ENCODE measurements at regions not wholly inside any gene's neighbourhood (a gene's known extent, or its start where the extent isn't known, plus 50 kb on each side); places are given as distances from the start of the nearest gene placed in this dataset.

DNA sequence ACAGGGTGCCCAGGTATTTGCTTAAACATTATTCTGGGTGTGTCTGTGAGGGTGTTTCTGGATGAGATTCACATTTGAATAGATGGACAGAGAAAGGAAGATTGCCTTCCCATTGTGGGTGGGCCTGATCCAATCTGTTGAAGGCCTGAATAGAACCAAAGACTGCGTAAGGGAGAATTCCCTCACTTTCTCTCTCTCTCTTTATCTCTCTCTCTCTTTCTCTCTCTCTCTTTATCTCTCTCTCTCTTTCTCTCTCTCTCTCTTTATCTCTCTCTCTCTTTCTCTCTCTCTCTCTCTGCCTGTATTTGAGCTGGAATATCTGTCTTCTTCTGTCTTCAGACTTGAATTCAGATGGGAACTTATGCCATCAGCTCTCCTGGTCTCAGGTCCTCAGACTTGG lies 148.4 kb downstream of the FAM124B start:
- Histone ChIP-seq H3K27me3 (ENCODE audit: control insufficient read depth in 2 of 2, insufficient read depth in 1 of 2, low read length in 1 of 2) (no peaks in the 10 kb centered on the region), H3K4me1 (ENCODE audit: control insufficient read depth in 2 of 2, insufficient read depth in 2 of 2, low read length in 2 of 2) (no peaks in the 10 kb centered on the region), H3K36me3 (ENCODE audit: control insufficient read depth in 2 of 2, insufficient read depth in 2 of 2, low read length in 1 of 2) (no peaks in the 10 kb centered on the region), H3K27ac (ENCODE audit: low read depth in 1 of 2, low read length in 1 of 2) (no peak overlapping the region), H3K4me3 (ENCODE audit: low read length in 2 of 2) (no peak overlapping the region), H3K9me3 (ENCODE audit: control insufficient read depth in 2 of 2, insufficient read depth in 1 of 2, low read length in 1 of 2) (no peaks in the 10 kb centered on the region)
- no peak for DNase-seq (ENCODE audit: low read depth in 6 of 9, low spot score in 9 of 9)
- 100% methylated on average over 1 of the region's 1 CpG for WGBS

DNA sequence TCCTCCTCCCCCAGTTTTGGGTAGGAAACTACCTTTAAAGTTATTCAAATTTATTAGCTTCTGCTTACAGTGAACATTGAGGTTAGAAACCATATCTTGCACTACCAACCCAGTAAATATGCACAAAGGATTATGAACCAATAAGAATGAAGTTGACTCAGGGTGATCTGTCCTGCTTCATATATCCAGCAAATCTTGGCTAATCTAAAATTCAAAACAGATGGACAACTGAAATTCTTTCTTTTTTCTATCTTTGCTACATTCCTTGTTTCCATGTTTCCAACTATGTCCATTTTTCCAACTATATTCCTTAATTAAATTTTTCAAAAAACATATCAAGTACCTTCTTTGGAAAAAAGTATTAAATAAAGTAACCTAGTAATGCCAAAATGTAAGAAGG lies 149.3 kb downstream of the FAM124B start:
- H3K4me1 ChIP-seq (ENCODE audit: control insufficient read depth in 2 of 2, insufficient read depth in 2 of 2, low read length in 2 of 2) = no peaks in the 10 kb centered on the region
- DNase-seq (ENCODE audit: low read depth in 6 of 9, low spot score in 9 of 9) = no peak
- no peak overlapping the region for H3K4me3 ChIP-seq (ENCODE audit: low read length in 2 of 2)

GRCh38 chr2:224248944-224249371 lies 152.9 kb downstream of the FAM124B start:
- Histone ChIP-seq H3K9me3 (ENCODE audit: control insufficient read depth in 2 of 2, insufficient read depth in 1 of 2, low read length in 1 of 2) (no peaks in the 10 kb centered on the region), H3K27ac (ENCODE audit: low read depth in 1 of 2, low read length in 1 of 2) (no peak overlapping the region), H3K27me3 (ENCODE audit: control insufficient read depth in 2 of 2, insufficient read depth in 1 of 2, low read length in 1 of 2) (no peaks in the 10 kb centered on the region), H3K4me3 (ENCODE audit: low read length in 2 of 2) (no peak overlapping the region), H3K4me1 (ENCODE audit: control insufficient read depth in 2 of 2, insufficient read depth in 2 of 2, low read length in 2 of 2) (no peaks in the 10 kb centered on the region), H3K36me3 (ENCODE audit: control insufficient read depth in 2 of 2, insufficient read depth in 2 of 2, low read length in 1 of 2) (no peaks in the 10 kb centered on the region)
- WGBS = 94% methylated on average over 1 of the region's 1 CpG
- no peak for DNase-seq (ENCODE audit: low read depth in 6 of 9, low spot score in 9 of 9)

More for the DNA sequence above, 149.3 kb downstream of the FAM124B start:
- Histone ChIP-seq H3K36me3 (ENCODE audit: control insufficient read depth in 2 of 2, insufficient read depth in 2 of 2, low read length in 1 of 2) (no peaks in the 10 kb centered on the region), H3K27ac (ENCODE audit: low read depth in 1 of 2, low read length in 1 of 2) (no peak overlapping the region), H3K27me3 (ENCODE audit: control insufficient read depth in 2 of 2, insufficient read depth in 1 of 2, low read length in 1 of 2) (no peaks in the 10 kb centered on the region), H3K9me3 (ENCODE audit: control insufficient read depth in 2 of 2, insufficient read depth in 1 of 2, low read length in 1 of 2) (no peaks in the 10 kb centered on the region)

DNA sequence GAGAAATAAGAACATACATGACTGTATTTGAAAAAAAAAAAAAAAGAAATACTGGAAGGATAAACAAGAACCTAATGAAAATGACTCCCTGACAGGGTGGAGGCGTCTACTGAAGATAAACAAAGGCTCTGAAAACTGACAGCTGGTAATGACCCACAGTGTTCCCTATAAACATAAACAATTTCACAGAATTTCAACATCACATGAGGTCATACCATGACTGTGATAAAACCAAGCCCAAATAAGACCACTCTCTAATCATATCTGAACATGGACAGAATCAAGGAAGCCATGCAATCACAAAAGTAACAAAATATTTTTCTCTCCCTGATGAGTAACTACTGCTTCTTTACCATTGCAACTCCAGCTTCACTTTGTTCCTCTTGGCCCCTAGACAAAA lies 159.3 kb downstream of the FAM124B start:
- no peaks in the 10 kb centered on the region for H3K27me3 ChIP-seq (ENCODE audit: control insufficient read depth in 2 of 2, insufficient read depth in 1 of 2, low read length in 1 of 2)
- no peaks in the 10 kb centered on the region for H3K9me3 ChIP-seq (ENCODE audit: control insufficient read depth in 2 of 2, insufficient read depth in 1 of 2, low read length in 1 of 2)
- H3K36me3 ChIP-seq (ENCODE audit: control insufficient read depth in 2 of 2, insufficient read depth in 2 of 2, low read length in 1 of 2) = no peaks in the 10 kb centered on the region
- H3K27ac ChIP-seq (ENCODE audit: low read depth in 1 of 2, low read length in 1 of 2) = no peak overlapping the region
- H3K4me1 ChIP-seq (ENCODE audit: control insufficient read depth in 2 of 2, insufficient read depth in 2 of 2, low read length in 2 of 2) = no peaks in the 10 kb centered on the region
- WGBS = 86% methylated on average over 1 of the region's 1 CpG
- no peak for DNase-seq (ENCODE audit: low read depth in 6 of 9, low spot score in 9 of 9)
- no peak overlapping the region for H3K4me3 ChIP-seq (ENCODE audit: low read length in 2 of 2)

DNA sequence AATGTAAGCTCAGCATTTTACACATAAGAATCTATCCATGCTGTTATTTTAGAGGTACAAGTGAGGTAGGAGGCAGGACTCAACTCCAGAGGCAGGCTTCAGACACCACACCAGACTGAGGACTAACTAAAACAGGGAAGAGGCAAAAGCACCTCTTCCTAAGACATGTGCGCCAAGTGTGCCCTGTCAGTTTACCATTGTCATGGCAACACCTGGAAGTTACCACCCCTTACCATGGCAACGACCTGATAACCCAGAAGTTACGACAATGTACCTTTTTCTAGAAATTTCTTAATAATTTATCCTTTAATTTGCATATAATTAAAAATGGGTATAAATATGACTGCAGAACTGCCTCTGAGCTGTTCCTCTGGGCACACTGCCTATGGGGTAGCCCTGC lies 160.1 kb downstream of the FAM124B start:
- Histone ChIP-seq H3K4me1 (ENCODE audit: control insufficient read depth in 2 of 2, insufficient read depth in 2 of 2, low read length in 2 of 2) (no peaks in the 10 kb centered on the region), H3K9me3 (ENCODE audit: control insufficient read depth in 2 of 2, insufficient read depth in 1 of 2, low read length in 1 of 2) (no peaks in the 10 kb centered on the region), H3K36me3 (ENCODE audit: control insufficient read depth in 2 of 2, insufficient read depth in 2 of 2, low read length in 1 of 2) (no peaks in the 10 kb centered on the region), H3K27ac (ENCODE audit: low read depth in 1 of 2, low read length in 1 of 2) (no peak overlapping the region), H3K27me3 (ENCODE audit: control insufficient read depth in 2 of 2, insufficient read depth in 1 of 2, low read length in 1 of 2) (no peaks in the 10 kb centered on the region), H3K4me3 (ENCODE audit: low read length in 2 of 2) (no peak overlapping the region)
- 89% methylated on average over 3 of the region's 3 CpGs for WGBS
- DNase-seq (ENCODE audit: low read depth in 6 of 9, low spot score in 9 of 9) = no peak

GRCh38 chr2:224241001-224241400 lies 160.9 kb downstream of the FAM124B start:
- Histone ChIP-seq H3K36me3 (ENCODE audit: control insufficient read depth in 2 of 2, insufficient read depth in 2 of 2, low read length in 1 of 2) (no peaks in the 10 kb centered on the region), H3K27ac (ENCODE audit: low read depth in 1 of 2, low read length in 1 of 2) (no peak overlapping the region), H3K9me3 (ENCODE audit: control insufficient read depth in 2 of 2, insufficient read depth in 1 of 2, low read length in 1 of 2) (no peaks in the 10 kb centered on the region), H3K27me3 (ENCODE audit: control insufficient read depth in 2 of 2, insufficient read depth in 1 of 2, low read length in 1 of 2) (no peaks in the 10 kb centered on the region), H3K4me1 (ENCODE audit: control insufficient read depth in 2 of 2, insufficient read depth in 2 of 2, low read length in 2 of 2) (no peaks in the 10 kb centered on the region), H3K4me3 (ENCODE audit: low read length in 2 of 2) (no peak overlapping the region)
- DNase-seq (ENCODE audit: low read depth in 6 of 9, low spot score in 9 of 9) = no peak
- 94% methylated on average over 1 of the region's 1 CpG for WGBS

- Histone ChIP-seq H3K36me3 (ENCODE audit: control insufficient read depth in 2 of 2, insufficient read depth in 2 of 2, low read length in 1 of 2) (no peaks in the 10 kb centered on the region), H3K4me1 (ENCODE audit: control insufficient read depth in 2 of 2, insufficient read depth in 2 of 2, low read length in 2 of 2) (no peaks in the 10 kb centered on the region), H3K9me3 (ENCODE audit: control insufficient read depth in 2 of 2, insufficient read depth in 1 of 2, low read length in 1 of 2) (no peaks in the 10 kb centered on the region), H3K27ac (ENCODE audit: low read depth in 1 of 2, low read length in 1 of 2) (no peak overlapping the region), H3K4me3 (ENCODE audit: low read length in 2 of 2) (no peak overlapping the region), H3K27me3 (ENCODE audit: control insufficient read depth in 2 of 2, insufficient read depth in 1 of 2, low read length in 1 of 2) (no peaks in the 10 kb centered on the region)
- WGBS = 95% methylated on average over 2 of the region's 2 CpGs
- no peak for DNase-seq (ENCODE audit: low read depth in 6 of 9, low spot score in 9 of 9)
Observed at GRCh38 chr2:224223851-224224555, 177.9 kb downstream of the FAM124B start.

DNA sequence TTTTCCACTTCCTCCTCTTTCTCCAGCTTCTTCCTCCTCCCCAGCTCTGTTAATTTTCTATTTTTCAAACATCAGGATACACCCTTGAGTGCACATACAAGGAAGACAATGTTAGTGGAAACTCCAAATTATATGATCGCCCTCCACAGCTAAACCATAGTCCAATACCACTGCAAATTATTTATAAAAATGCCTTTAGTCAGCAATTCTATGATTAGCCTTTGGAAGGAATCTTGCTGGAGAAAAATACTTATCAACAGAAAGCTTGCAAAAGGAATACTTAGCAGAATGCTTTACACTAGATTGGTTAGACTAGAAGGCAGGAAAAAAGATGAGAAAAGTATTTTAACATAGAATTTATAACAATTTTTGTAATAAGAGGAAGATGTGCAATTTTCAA lies 178.9 kb downstream of the FAM124B start:
- no peak for DNase-seq (ENCODE audit: low read depth in 6 of 9, low spot score in 9 of 9)
- WGBS = 53% methylated on average over 1 of the region's 1 CpG
- no peaks in the 10 kb centered on the region for H3K36me3 ChIP-seq (ENCODE audit: control insufficient read depth in 2 of 2, insufficient read depth in 2 of 2, low read length in 1 of 2)
- no peak overlapping the region for H3K4me3 ChIP-seq (ENCODE audit: low read length in 2 of 2)
- H3K9me3 ChIP-seq (ENCODE audit: control insufficient read depth in 2 of 2, insufficient read depth in 1 of 2, low read length in 1 of 2) = no peaks in the 10 kb centered on the region
- no peak overlapping the region for H3K27ac ChIP-seq (ENCODE audit: low read depth in 1 of 2, low read length in 1 of 2)
- H3K27me3 ChIP-seq (ENCODE audit: control insufficient read depth in 2 of 2, insufficient read depth in 1 of 2, low read length in 1 of 2) = no peaks in the 10 kb centered on the region
- no peaks in the 10 kb centered on the region for H3K4me1 ChIP-seq (ENCODE audit: control insufficient read depth in 2 of 2, insufficient read depth in 2 of 2, low read length in 2 of 2)

DNA sequence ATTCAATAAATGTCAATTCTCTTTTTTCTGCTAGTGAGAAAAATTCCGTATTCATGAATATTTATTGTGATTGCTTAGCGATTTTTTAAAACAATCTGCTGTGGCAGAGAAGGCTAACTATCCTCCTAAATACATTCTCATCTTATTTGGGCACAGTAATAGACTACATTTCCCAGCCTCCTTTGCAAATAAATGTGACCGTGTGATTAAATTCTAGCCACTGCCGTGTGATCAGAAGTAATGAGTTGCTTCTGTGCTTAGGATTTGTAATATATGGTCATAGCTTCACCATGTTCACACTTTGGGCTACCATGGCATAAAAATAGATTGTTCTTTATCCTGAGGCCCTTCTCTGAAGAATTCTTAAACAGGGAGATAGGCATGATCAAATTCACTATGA lies 179.6 kb downstream of the FAM124B start:
- DNase-seq (ENCODE audit: low read depth in 6 of 9, low spot score in 9 of 9) = no peak
- no peak overlapping the region for H3K4me3 ChIP-seq (ENCODE audit: low read length in 2 of 2)
- no peaks in the 10 kb centered on the region for H3K27me3 ChIP-seq (ENCODE audit: control insufficient read depth in 2 of 2, insufficient read depth in 1 of 2, low read length in 1 of 2)
- no peaks in the 10 kb centered on the region for H3K36me3 ChIP-seq (ENCODE audit: control insufficient read depth in 2 of 2, insufficient read depth in 2 of 2, low read length in 1 of 2)
- H3K27ac ChIP-seq (ENCODE audit: low read depth in 1 of 2, low read length in 1 of 2) = no peak overlapping the region
- no peaks in the 10 kb centered on the region for H3K4me1 ChIP-seq (ENCODE audit: control insufficient read depth in 2 of 2, insufficient read depth in 2 of 2, low read length in 2 of 2)
- no peaks in the 10 kb centered on the region for H3K9me3 ChIP-seq (ENCODE audit: control insufficient read depth in 2 of 2, insufficient read depth in 1 of 2, low read length in 1 of 2)
- WGBS = 66% methylated on average over 4 of the region's 4 CpGs
